ENCODE measurements at regions not wholly inside any gene's neighbourhood (a gene's known extent, or its start where the extent isn't known, plus 50 kb on each side); places are given as distances from the start of the nearest gene placed in this dataset.
A peak's percentile ranks its signal among the peaks of the same experiment; 100 is the strongest.
"Not testable (repeated sequence)": the region's sequence is repeated elsewhere in the genome, so short reads cannot be mapped to it uniquely, and the experiment has no call there.

- no peak for DNase-seq
Observed at GRCh38 chr13:61975001-61975400, 559.4 kb upstream of the PCDH20 start.

GRCh38 chr13:61965756-61966155 is 550.1 kb upstream of the PCDH20 start:
- no peak for DNase-seq

DNA sequence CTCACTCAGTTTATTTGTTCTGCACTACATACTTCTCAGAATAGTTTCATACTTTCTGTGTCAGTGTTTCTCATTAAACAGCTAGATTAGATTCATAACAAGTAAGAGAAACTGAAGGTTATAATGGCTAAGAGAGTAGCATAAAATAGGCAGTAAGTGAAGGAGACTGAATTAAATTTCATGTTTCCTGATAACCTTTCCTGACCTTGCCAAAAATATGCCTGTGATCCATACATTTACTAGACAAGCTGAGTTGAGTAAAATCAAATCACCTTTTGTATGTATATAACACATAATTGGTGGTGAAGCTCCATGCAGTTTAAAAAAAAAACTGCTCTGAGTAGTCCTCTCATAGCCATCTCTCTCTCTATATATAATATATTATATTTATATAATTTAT is 545.3 kb upstream of the PCDH20 start:
- no peak for DNase-seq

- DNase-seq: no peak
Observed at GRCh38 chr13:61954092-61954491, 538.4 kb upstream of the PCDH20 start.

DNA sequence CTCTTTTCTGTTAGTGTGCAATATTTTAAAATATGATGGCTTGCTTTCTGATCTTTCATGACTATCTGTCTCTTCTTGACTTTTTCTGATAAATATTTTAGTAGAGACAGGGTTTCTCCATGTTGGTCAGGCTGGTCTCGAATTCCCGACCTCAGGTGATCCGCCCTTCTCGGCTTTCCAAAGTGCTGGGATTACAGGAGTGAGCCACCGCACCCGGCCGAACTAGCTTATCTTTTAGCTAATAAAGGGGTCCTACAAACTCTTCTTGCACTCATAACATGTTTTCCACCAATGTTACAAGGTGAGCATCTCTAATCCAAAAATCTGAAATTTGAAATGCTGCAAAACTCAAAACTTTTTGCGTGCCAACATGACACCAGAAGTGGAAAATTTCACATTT is 535.2 kb upstream of the PCDH20 start:
- DNase-seq: no peak

DNA sequence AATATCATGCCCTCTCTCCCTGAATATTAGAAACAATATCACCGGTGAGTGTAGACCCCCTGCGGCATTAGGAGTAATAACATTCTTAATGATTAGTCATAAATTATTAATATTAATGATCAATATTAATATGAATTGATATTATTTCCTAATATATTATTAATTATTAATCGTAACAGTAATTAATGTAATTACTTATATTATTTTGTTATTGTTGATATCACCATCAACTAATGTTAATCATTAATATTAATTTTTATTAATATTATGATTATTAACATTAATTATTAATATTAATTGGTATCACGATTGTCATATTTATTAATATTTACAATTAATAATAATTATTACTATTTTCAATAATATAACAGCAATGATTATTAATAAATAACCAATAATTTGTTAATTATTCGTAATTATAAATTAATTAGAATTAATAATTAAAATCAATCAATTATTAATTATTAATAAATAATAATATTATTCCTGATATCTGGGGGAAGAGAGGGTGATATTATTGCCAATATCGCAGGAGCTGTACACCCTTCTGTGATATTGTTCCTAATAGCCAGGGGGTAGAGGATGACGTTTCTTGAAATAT is 528.8 kb upstream of the PCDH20 start:
- DNase-seq: no peak

DNA sequence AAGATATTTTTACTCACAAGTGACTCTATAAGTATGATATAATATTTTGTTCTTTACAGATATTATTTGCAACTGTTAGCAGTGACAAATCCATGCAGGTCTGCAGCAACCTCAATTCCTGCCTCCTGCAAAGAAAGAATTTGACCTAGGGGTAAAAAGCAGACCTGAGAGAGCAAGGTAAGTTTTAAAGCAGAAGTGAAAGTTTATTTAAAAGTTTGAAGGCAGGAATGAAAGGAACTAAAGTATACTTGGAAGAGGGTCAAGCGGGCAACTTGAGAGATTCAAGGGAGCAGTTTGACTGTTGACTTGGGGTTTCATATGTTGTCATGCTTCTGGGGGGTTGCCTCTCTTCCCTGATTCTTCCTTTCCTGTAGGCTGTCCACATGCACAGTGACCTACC is 520.1 kb upstream of the PCDH20 start:
- no peak for DNase-seq

DNA sequence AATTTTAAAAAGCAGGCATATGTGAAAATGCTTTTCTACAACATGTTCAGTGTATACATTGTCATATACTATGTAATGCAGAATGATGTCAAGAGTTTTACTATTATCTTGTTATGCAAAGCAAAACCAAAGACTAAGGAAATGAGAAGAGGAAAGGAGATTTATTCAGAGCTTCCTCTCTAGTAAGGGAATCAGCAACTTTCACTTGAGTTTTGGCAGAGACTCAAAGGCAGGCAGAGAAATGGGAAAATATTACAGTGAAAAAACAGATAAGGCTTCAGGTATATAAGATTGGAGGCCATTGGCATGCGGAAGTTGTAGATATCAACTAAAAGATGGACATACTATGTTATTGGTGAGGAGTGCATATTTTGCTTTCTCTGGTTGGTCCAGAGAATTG is 512.0 kb upstream of the PCDH20 start:
- no peak for DNase-seq

GRCh38 chr13:61918841-61919240 is 503.2 kb upstream of the PCDH20 start:
- no peak for DNase-seq

DNA sequence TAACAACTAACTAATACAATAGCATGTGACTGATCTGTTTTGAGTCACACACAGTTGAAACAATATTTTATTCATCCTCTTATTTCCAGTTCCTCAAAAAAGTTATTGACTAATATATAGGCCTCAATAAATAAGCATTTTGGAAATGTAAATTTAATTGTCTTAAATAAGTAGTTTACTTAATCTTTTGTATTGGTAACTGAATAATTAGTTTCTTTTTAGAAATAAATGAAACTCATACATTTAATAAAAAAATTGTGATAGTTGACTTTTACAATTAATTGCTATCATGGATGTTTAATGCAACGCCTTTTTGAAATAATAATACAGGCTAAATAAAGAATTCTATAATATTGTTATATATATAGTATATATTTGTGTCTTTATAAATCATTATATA is 500.8 kb upstream of the PCDH20 start:
- DNase-seq: no peak

DNA sequence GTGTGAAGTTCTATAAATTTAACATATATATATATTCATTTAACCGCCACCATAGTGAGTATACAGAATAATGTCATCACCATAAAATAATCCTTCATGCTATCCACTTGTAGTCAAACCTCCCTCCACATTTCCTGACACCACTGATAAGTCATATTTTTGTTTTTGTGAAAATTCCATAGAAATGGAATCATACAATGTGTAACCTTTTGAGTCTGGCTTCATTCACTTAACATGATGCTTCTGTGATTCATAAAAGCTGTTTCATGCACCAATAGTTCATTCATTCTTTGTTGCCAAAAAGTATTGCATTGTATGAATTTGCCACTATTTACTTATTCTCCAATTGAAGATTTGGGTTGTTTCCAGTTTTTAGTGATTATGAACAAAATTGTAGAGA is 497.5 kb upstream of the PCDH20 start:
- no peak for DNase-seq

DNA sequence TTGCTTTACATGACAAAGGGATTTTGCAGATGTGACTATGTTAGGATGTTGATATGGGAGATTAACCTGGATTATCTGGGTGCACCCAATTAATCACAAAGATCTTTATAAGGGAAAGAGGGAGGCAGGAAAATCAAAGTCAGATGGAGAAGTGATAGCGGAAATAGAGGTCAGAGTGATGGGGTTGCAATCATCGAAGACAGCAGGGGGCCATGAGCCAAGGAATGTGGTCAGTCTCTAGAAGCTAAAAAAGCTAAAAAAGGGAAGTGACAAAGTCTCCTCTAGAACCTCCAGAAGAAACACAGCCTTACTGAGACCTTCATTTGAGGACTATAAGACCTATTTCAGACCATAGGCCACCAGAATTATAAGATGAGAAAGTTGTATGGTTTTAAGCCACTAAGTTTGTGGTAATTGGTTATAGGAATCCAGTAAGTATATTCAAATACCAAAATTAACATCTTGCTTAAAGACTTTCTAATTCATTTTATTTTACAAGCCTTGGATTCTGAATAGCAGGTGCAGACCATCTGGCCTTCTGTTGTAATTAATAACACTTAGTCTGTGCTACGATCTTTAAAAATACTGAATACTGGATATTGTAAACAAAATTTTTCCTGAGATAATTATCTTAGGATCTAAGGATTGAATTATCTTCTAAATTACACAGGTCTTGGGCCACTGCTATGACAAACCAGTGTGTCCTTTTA is 493.4 kb upstream of the PCDH20 start:
- DNase-seq: no peak

GRCh38 chr13:61905054-61905453 is 489.4 kb upstream of the PCDH20 start:
- DNase-seq: no peak

- no peak for DNase-seq
Observed at GRCh38 chr13:61901946-61902541, 486.4 kb upstream of the PCDH20 start.

- no peak for DNase-seq
Observed at GRCh38 chr13:61900033-61900432, 484.4 kb upstream of the PCDH20 start.

DNA sequence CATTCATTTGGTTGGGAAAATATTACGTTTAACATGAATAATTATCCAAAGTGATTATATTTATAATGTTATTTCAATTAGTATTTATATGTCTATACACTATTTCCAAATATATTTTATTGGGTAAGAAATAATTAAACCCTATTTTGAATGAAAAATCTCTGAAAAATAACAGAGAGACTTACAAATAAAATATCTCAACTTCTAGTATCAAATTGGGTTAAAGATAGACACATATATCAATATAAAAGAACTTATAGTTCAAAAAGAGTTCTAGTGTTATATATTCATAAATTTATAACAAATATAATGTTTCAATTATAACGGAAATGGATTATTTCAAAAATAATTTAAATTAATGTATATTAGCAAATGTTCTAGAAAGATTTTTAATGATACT is 482.6 kb upstream of the PCDH20 start:
- no peak for DNase-seq

GRCh38 chr13:61891401-61891800 is 475.8 kb upstream of the PCDH20 start:
- no peak for DNase-seq

GRCh38 chr13:61884830-61885229 is 469.2 kb upstream of the PCDH20 start:
- no peak for DNase-seq

DNA sequence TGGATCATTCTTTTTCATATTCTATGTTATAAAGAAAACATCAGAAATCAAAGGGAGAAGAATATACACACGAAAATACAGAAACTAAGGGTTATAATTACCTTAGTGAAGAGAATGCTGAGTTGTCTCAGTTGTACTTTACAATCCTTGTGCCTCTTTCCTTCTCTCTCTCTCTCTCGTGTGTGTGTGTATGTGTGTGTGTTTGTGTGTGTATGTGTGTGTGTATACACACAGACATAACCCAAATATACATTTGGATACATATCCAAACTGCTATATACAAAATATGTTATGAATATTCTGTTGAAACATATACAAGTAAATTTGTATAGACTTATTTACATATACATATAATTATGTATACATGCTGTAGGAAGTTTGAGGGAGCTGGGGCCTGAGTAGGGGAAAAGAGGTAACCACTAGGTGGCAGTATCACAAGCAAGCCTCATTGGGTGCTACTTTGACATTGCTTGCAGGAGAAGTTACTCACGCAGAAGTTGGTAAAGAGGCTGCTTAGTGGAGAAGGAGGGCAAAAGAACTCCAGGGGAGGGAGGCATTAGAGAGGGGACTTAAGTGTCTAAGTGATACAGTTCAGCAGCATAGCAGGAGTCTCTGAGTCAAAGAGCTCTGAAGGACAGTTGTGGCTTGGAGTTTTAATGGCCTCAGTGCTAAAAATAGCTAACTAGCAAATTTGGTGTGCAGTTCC is 465.1 kb upstream of the PCDH20 start:
- peak; percentile 2 for DNase-seq

GRCh38 chr13:61878565-61878964 is 462.9 kb upstream of the PCDH20 start:
- DNase-seq: not testable (repeated sequence)

DNA sequence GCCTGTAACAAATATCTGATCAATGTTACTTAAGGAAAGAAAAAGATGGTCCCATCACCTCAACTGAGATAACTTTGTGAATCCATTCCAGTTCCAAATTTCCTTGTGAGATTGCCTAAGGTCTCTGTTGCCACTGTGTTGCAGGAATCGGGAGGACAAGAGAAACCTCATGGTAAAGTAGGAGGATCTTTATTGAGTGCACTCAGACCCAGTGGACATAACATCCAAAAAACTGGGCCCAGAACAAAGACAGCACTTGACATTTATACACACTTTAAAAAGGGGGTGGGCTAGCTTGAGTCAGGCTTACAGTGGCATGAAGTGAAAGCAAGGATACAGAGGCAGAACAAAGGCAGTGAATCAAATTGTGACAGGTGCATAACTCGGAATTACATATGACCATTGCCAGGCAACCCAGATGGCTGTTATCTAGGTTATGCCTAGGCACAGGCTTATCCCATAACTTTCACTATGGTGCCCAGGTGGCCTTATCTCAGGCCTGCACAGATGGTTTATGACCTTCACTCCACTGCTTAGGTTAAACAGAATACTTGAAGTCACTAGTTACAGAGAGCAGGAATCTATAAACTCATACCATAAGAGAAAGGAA is 459.4 kb upstream of the PCDH20 start:
- no peak for DNase-seq

DNA sequence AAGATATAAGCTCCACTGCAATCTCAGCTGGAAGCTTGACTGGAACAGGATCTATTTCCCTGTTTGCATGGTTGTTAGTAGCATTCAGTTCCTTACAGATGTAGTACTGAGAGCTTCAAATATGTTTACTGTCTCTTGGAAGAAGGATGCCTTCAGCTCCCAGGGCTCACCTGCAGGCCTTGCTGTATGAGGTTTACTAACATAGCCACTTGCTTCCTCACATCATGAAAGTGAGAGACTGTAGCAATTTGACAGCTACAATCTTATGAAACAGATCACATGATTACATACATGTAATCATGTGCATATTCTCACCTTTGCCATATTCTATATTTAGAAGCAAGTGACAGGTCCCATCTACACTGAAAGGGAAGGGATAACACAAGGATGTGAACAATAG is 458.1 kb upstream of the PCDH20 start:
- DNase-seq: no peak

- DNase-seq: no peak
Observed at GRCh38 chr13:61857198-61857597, 441.5 kb upstream of the PCDH20 start.

Data from CD4-positive, alpha-beta T cell treated with Interleukin-12 subunit alpha and Interleukin-12 subunit beta, for 1 hour (primary cell).